HepG2 (cell line): ENCODE measurements at regions not wholly inside any gene's neighbourhood (a gene's known extent, or its start where the extent isn't known, plus 50 kb on each side); places are given as distances from the start of the nearest gene placed in this dataset.

Source experiments
- ATAC-seq: fragments of 200-7000 bp; cut with Tn5 transposase; 3 replicates; pipeline ENCODE4 v1.9.1; 2020; ENCODE audit warnings: mild to moderate bottlenecking, moderate library complexity
- BruUV-seq: library from RNA; stranded (reverse); fragments of 400-500 nt; replicated peaks from 2 replicates; lab custom pipeline; 2021; lab: Mats Ljungman, UMichigan
- CTCF ChIA-PET: fragments of 300-600 bp; formaldehyde crosslinking; extraction: SDS; loops from one replicate; lab custom pipeline; 2021; ENCODE audit warnings: low total read pairs, inconsistent platforms, low intra/inter-chr PET ratio; lab: Yijun Ruan, JAX
- POLR2A ChIA-PET: fragments of 350-600 bp; sonication (Branson Sonifier 250); formaldehyde crosslinking; loops from one replicate; lab custom pipeline; 2020; ENCODE audit warnings: antibody characterized with exemption, inconsistent platforms; lab: Yijun Ruan, JAX
- DNase-seq: peaks from one replicate; pipeline ENCODE4 v3.0.0-alpha.2; 2015; ENCODE audit warnings: low spot score
- FAIRE-seq: peaks from 3 replicates; lab custom pipeline; 2011; peaks lifted over from hg19 to GRCh38; lab: Jason Lieb, UNC
- H2AFZ ChIP-seq: one replicate; pipeline ENCODE4 v1.6.1; 2011; ENCODE audit warnings: low read length, inconsistent platforms
- H3K27ac ChIP-seq: fragments of 300-600 bp; 3 replicates; pipeline ENCODE4 v1.8.0; 2011; ENCODE audit warnings: mixed run types, mild to moderate bottlenecking, mixed read lengths, low read length, inconsistent platforms; ENCODE audit not compliant: insufficient read depth; ENCODE audit errors: extremely low read length
- H3K27me3 ChIP-seq, 2 experiments: fragments of 200-600 bp in 1 of 2; 2 replicates in 1 of 2; 3 replicates in 1 of 2; pipeline versions ENCODE4 v1.6.0 to v1.8.0; 2011; ENCODE audit warnings: low read length in 2 of 2, mild to moderate bottlenecking in 2 of 2, moderate library complexity in 2 of 2, inconsistent platforms in 1 of 2; ENCODE audit not compliant: insufficient read depth in 2 of 2, control insufficient read depth in 1 of 2
- H3K36me3 ChIP-seq, 2 experiments: fragments of 200-600 bp in 1 of 2; replicated peaks in 1 of 2; 2 replicates in 1 of 2; 3 replicates in 1 of 2; pipeline versions ENCODE4 v1.5.1 to v1.8.0; 2011; ENCODE audit warnings: low read length in 2 of 2, inconsistent platforms in 1 of 2; ENCODE audit not compliant: insufficient read depth in 2 of 2, control insufficient read depth in 1 of 2
- H3K4me1 ChIP-seq: 2 replicates; pipeline ENCODE4 v1.5.1; 2012; ENCODE audit warnings: low read length, inconsistent platforms; ENCODE audit not compliant: insufficient read depth
- H3K4me2 ChIP-seq: 2 replicates; pipeline ENCODE4 v1.6.0; 2011; ENCODE audit warnings: low read depth, low read length, inconsistent platforms
- H3K4me3 ChIP-seq, 3 experiments: fragments of 200-600 bp in 1 of 3; sonication (generic), shearing (Covaris generic) in 1 of 3; replicated peaks in 1 of 3; 2 replicates each; pipeline ENCODE4 v1.5.1; 2011 to 2016; ENCODE audit warnings: low read length in 3 of 3, inconsistent platforms in 2 of 3, low read depth in 2 of 3, mild to moderate bottlenecking in 2 of 3, control low read depth in 1 of 3, mixed read lengths in 1 of 3; ENCODE audit not compliant: insufficient read depth in 1 of 3
- H3K79me2 ChIP-seq: one replicate; pipeline ENCODE4 v1.6.1; 2011; ENCODE audit warnings: low read length, inconsistent platforms; ENCODE audit not compliant: insufficient read depth
- H3K9ac ChIP-seq: 2 replicates; pipeline ENCODE4 v1.6.0; 2011; ENCODE audit warnings: mild to moderate bottlenecking, low read depth, low read length, inconsistent platforms; ENCODE audit not compliant: insufficient read depth
- H3K9me3 ChIP-seq: 2 replicates; pipeline ENCODE4 v1.5.1; 2012; ENCODE audit warnings: mild to moderate bottlenecking, low read length
- H4K20me1 ChIP-seq: 2 replicates; pipeline ENCODE4 v1.6.0; 2011; ENCODE audit warnings: inconsistent platforms, mild to moderate bottlenecking, low read length, moderate library complexity; ENCODE audit not compliant: insufficient read depth
- CHD4 ChIP-seq: fragments of 200-600 bp; sonication (generic); IDR thresholded peaks from 2 replicates; pipeline ENCODE4 v1.7.0; 2017; ENCODE audit warnings: mild to moderate bottlenecking, low read length, borderline replicate concordance
- CREB1 ChIP-seq, 2 experiments: fragments of 450-650 bp in 1 of 2; IDR thresholded peaks; 2 replicates each; pipeline ENCODE4 v1.6.1; 2016 to 2017; ENCODE audit warnings: control low read depth in 1 of 2, mild to moderate bottlenecking in 1 of 2, missing compliant biosample characterization in 1 of 2, missing genetic modification characterization in 1 of 2
- FIP1L1 ChIP-seq: fragments of 200-400 bp; formaldehyde crosslinking; IDR thresholded peaks from 2 replicates; pipeline ENCODE4 v1.6.1; 2018; ENCODE audit warnings: low read depth, mild to moderate bottlenecking, low read length, moderate library complexity, borderline replicate concordance; ENCODE audit not compliant: insufficient read depth
- GLI4 ChIP-seq: sonication (generic); formaldehyde crosslinking; IDR thresholded peaks from 2 replicates; pipeline ENCODE4 v1.5.1; 2020; ENCODE audit warnings: missing genetic modification reagents, mild to moderate bottlenecking, moderate library complexity, borderline replicate concordance
- HMG20A ChIP-seq: IDR thresholded peaks from 2 replicates; pipeline ENCODE4 v1.6.1; 2016; ENCODE audit warnings: borderline replicate concordance
- IKZF1 ChIP-seq: fragments of 450-650 bp; IDR thresholded peaks from 2 replicates; pipeline ENCODE4 v1.7.1; 2016
- NFRKB ChIP-seq: fragments of 450-650 bp; IDR thresholded peaks from 2 replicates; pipeline ENCODE4 v1.6.1; 2017
- NONO ChIP-seq, 2 experiments: fragments of 450-650 bp in 1 of 2; sonication (generic) in 1 of 2; formaldehyde crosslinking in 1 of 2; IDR thresholded peaks in 1 of 2; conservative IDR thresholded peaks in 1 of 2; 2 replicates each; pipeline versions ENCODE4 v1.6.1 to v1.8.0; 2017 to 2022; ENCODE audit warnings: mild to moderate bottlenecking in 1 of 2, missing genetic modification reagents in 1 of 2, moderate library complexity in 1 of 2
- PHF21A ChIP-seq: sonication (generic); formaldehyde crosslinking; IDR thresholded peaks from 2 replicates; pipeline ENCODE4 v1.5.0; 2020; ENCODE audit warnings: mild to moderate bottlenecking, missing genetic modification reagents
- TAF1 ChIP-seq: sonication (generic); formaldehyde crosslinking; IDR thresholded peaks from 2 replicates; pipeline ENCODE4 v1.4.0; 2020; ENCODE audit warnings: missing genetic modification reagents
- TARDBP ChIP-seq: sonication (generic); formaldehyde crosslinking; IDR thresholded peaks from 2 replicates; pipeline ENCODE4 v1.8.0; 2022; ENCODE audit warnings: mild to moderate bottlenecking, missing genetic modification reagents
- ZNF136 ChIP-seq: sonication (generic); formaldehyde crosslinking; IDR thresholded peaks from 2 replicates; pipeline ENCODE4 v1.8.1; 2022; ENCODE audit warnings: low read depth, mild to moderate bottlenecking, moderate library complexity, missing genetic modification reagents
- ZSCAN5A ChIP-seq: sonication (generic); formaldehyde crosslinking; IDR thresholded peaks from 2 replicates; pipeline ENCODE4 v1.8.0; 2022; ENCODE audit warnings: mild to moderate bottlenecking, missing genetic modification reagents, borderline replicate concordance
- WGBS: methylation state at CpG from one replicate; pipeline ENCODE4 v1.1.6; 2017; ENCODE audit warnings: low lambda C conversion rate; 5-methylcytosine and 5-hydroxymethylcytosine counted together
- in situ Hi-C: cut with HindIII; loops from 2 replicates; pipeline ENCODE4 v1.10.0; 2017; ENCODE audit warnings: low pct_unique_long_range_greater_than_20kb; ENCODE audit not compliant: extremely low pct_ligation_motif_present
- intact Hi-C: fragments of 100-400 bp; cut with micrococcal nuclease; formaldehyde crosslinking; loops from one replicate; pipeline ENCODE4 v1.10.0; 2022; ENCODE audit not compliant: unreplicated experiment
- TF ChIP-seq, protein P1 (sequence below): IDR thresholded peaks from 2 replicates; pipeline ENCODE4 v1.6.1; 2018; ENCODE audit warnings: missing genetic modification reagents, mild to moderate bottlenecking, missing compliant biosample characterization
- TF ChIP-seq, protein P2 (sequence below): sonication (generic); formaldehyde crosslinking; IDR thresholded peaks from 2 replicates; pipeline ENCODE4 v1.4.0; 2020; ENCODE audit warnings: missing genetic modification reagents

GRCh38 chr19:8915997-8916396 is 83.8 kb downstream of the MBD3L1 start:
- no TSS peak for BruUV-seq
- 18% methylated on average over 4 of the region's 4 CpGs for WGBS
- DNase-seq = no peak
- Histone ChIP-seq H3K4me3 (no peak overlapping the region), H3K4me1 (no peaks in the 10 kb centered on the region), H2AFZ (no peak overlapping the region), H3K27ac (no peak overlapping the region), H3K27me3 (no peaks in the 10 kb centered on the region; a peak in 1 of 5 replicates), H3K9me3 (peaks cover 67% of the 10 kb centered on the region), H3K4me2 (no peak overlapping the region), H4K20me1 (no peaks in the 10 kb centered on the region), H3K36me3 (no peaks in the 10 kb centered on the region), H3K79me2 (no peaks in the 10 kb centered on the region), H3K9ac (no peak overlapping the region)
- in situ Hi-C loops = no loop called here
- intact Hi-C loops = no loop called here
- ATAC-seq = no peak
- POLR2A ChIA-PET = no interaction called here
- FAIRE-seq = no peak
- CTCF ChIA-PET = no interaction called here
- 0 out of 2 replicates have a peak, but pooled peaks have one; percentile 17 for TF ChIP-seq NFRKB
- TF ChIP-seq CHD4 = no peak
- TF ChIP-seq CREB1 (IDR thresholded peaks at IDR 0.05) = peak; percentile 97
- no peak for TF ChIP-seq CREB1 (CRISPR knock-in tag; IDR thresholded peaks at IDR 0.05)

- Histone ChIP-seq H3K27me3 (no peaks in the 10 kb centered on the region; a peak in 1 of 5 replicates), H3K4me2 (no peak overlapping the region), H3K36me3 (no peaks in the 10 kb centered on the region), H3K4me1 (no peaks in the 10 kb centered on the region), H3K79me2 (no peaks in the 10 kb centered on the region), H3K9me3 (peaks cover 67% of the 10 kb centered on the region), H3K4me3 (no peak overlapping the region), H3K9ac (no peak overlapping the region), H3K27ac (no peak overlapping the region), H4K20me1 (no peaks in the 10 kb centered on the region), H2AFZ (no peak overlapping the region)
- in situ Hi-C loops (no loop called here), intact Hi-C loops (no loop called here)
- 25% methylated on average over 11 of the region's 11 CpGs for WGBS
- FAIRE-seq (no peak), ATAC-seq (no peak), DNase-seq (no peak)
- ChIA-PET CTCF (no interaction called here), POLR2A (no interaction called here)
- TF ChIP-seq TARDBP (CRISPR knock-in tag) (no peak), HMG20A (CRISPR knock-in tag) (no peak), FIP1L1 (no peak), ZSCAN5A (no peak), TAF1 (CRISPR knock-in tag) (no peak), PHF21A (CRISPR knock-in tag) (no peak), IKZF1 (no peak), GLI4 (CRISPR knock-in tag) (no peak), NONO (IDR thresholded peaks at IDR 0.05) (no peak), NONO (CRISPR knock-in tag; conservative IDR thresholded peaks at IDR 0.05) (no peak), ZNF136 (CRISPR knock-in tag) (no peak)
- TF ChIP-seq, protein P1, sequence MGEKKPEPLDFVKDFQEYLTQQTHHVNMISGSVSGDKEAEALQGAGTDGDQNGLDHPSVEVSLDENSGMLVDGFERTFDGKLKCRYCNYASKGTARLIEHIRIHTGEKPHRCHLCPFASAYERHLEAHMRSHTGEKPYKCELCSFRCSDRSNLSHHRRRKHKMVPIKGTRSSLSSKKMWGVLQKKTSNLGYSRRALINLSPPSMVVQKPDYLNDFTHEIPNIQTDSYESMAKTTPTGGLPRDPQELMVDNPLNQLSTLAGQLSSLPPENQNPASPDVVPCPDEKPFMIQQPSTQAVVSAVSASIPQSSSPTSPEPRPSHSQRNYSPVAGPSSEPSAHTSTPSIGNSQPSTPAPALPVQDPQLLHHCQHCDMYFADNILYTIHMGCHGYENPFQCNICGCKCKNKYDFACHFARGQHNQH (CRISPR knock-in tag) = no peak
- TF ChIP-seq, protein P2, sequence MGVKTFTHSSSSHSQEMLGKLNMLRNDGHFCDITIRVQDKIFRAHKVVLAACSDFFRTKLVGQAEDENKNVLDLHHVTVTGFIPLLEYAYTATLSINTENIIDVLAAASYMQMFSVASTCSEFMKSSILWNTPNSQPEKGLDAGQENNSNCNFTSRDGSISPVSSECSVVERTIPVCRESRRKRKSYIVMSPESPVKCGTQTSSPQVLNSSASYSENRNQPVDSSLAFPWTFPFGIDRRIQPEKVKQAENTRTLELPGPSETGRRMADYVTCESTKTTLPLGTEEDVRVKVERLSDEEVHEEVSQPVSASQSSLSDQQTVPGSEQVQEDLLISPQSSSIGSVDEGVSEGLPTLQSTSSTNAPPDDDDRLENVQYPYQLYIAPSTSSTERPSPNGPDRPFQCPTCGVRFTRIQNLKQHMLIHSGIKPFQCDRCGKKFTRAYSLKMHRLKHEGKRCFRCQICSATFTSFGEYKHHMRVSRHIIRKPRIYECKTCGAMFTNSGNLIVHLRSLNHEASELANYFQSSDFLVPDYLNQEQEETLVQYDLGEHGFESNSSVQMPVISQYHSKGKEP (CRISPR knock-in tag) = no peak
- BruUV-seq = no TSS peak
These were observed 87.6 kb downstream of the MUC16 start for GRCh38 chr19:8922591-8922990.
